HG03442 (cell line): ENCODE measurements at regions not wholly inside any gene's neighbourhood (a gene's known extent, or its start where the extent isn't known, plus 50 kb on each side); places are given as distances from the start of the nearest gene placed in this dataset.

Source experiments
- ATAC-seq: cut with Tn5 transposase; IDR thresholded peaks from one replicate; pipeline ENCODE4 v1.9.1; 2021; ENCODE audit warnings: mild to moderate bottlenecking, moderate library complexity; ENCODE audit not compliant: unreplicated experiment

GRCh38 chr4:71923070-71923469 is 108.7 kb upstream of the NPFFR2 start:
- no peak for ATAC-seq

GRCh38 chr4:71930459-71930858 is 101.3 kb upstream of the NPFFR2 start:
- no peak for ATAC-seq

- ATAC-seq: no peak
Observed at GRCh38 chr4:71932941-71933340, 98.9 kb upstream of the NPFFR2 start.

- no peak for ATAC-seq
Observed at GRCh38 chr4:71938776-71939175, 93.0 kb upstream of the NPFFR2 start.

GRCh38 chr4:71941001-71941400 is 90.8 kb upstream of the NPFFR2 start:
- peak; percentile 65 for ATAC-seq

- ATAC-seq: no peak
Observed at GRCh38 chr4:71944956-71945355, 86.8 kb upstream of the NPFFR2 start.

GRCh38 chr4:71945791-71946190 is 86.0 kb upstream of the NPFFR2 start:
- ATAC-seq: no peak

- no peak for ATAC-seq
Observed at GRCh38 chr4:71958978-71959377, 72.8 kb upstream of the NPFFR2 start.

- ATAC-seq: no peak
Observed at GRCh38 chr4:71962622-71963264, 69.1 kb upstream of the NPFFR2 start.

GRCh38 chr4:71974681-71975080 is 57.1 kb upstream of the NPFFR2 start:
- ATAC-seq: no peak

- no peak for ATAC-seq
Observed at GRCh38 chr4:71976523-71976922, 55.3 kb upstream of the NPFFR2 start.

GRCh38 chr4:71978210-71978835 is 53.5 kb upstream of the NPFFR2 start:
- ATAC-seq: no peak

GRCh38 chr4:71980976-71981375 is 50.8 kb upstream of the NPFFR2 start:
- ATAC-seq: no peak
